Loucy (cell line): ENCODE measurements at regions not wholly inside any gene's neighbourhood (a gene's known extent, or its start where the extent isn't known, plus 50 kb on each side); places are given as distances from the start of the nearest gene placed in this dataset.

ENCODE experiments used
- EZH2phosphoT487 ChIP-seq: fragments of 200-600 bp; IDR thresholded peaks from 2 replicates; pipeline ENCODE4 v1.6.1; 2018; ENCODE audit warnings: antibody characterized with exemption, mild to moderate bottlenecking, moderate library complexity, borderline replicate concordance
- TF ChIP-seq, protein P1 (sequence below): fragments of 200-600 bp; sonication (generic); conservative IDR thresholded peaks from 2 replicates; pipeline ENCODE4 v1.5.1; 2014; ENCODE audit warnings: mild to moderate bottlenecking, antibody characterized with exemption, low read length

DNA sequence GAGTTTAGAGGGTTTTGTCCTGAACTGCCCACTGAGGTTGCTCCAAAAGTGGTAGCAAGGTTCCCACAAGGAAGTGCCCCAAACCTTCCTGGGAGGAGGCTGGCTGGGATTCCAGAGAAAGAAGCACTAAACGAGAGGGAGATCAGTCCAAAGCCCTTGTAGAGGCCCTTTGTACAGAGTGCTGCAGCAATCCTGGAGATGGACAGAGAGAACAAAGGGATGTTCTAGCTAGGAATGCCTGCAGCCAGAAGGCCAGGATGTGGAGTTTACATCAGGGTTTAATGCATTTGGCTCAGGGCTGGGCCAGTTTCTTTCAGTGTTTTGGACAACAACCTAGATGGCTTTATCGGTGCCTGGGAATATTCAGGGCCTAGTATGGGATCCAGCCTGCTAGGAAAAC, 2155.1 kb upstream of the AGA start:
- no peak for TF ChIP-seq EZH2phosphoT487
- TF ChIP-seq, protein P1, sequence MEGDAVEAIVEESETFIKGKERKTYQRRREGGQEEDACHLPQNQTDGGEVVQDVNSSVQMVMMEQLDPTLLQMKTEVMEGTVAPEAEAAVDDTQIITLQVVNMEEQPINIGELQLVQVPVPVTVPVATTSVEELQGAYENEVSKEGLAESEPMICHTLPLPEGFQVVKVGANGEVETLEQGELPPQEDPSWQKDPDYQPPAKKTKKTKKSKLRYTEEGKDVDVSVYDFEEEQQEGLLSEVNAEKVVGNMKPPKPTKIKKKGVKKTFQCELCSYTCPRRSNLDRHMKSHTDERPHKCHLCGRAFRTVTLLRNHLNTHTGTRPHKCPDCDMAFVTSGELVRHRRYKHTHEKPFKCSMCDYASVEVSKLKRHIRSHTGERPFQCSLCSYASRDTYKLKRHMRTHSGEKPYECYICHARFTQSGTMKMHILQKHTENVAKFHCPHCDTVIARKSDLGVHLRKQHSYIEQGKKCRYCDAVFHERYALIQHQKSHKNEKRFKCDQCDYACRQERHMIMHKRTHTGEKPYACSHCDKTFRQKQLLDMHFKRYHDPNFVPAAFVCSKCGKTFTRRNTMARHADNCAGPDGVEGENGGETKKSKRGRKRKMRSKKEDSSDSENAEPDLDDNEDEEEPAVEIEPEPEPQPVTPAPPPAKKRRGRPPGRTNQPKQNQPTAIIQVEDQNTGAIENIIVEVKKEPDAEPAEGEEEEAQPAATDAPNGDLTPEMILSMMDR = no peak
